ENCODE measurements at regions not wholly inside any gene's neighbourhood (a gene's known extent, or its start where the extent isn't known, plus 50 kb on each side); places are given as distances from the start of the nearest gene placed in this dataset.

GRCh38 chr3:59570806-59571205 is 521.0 kb upstream of the CFAP20DC start:
- Histone ChIP-seq H3K79me1 (ENCODE audit: low read depth, low read length) (no peaks in the 10 kb centered on the region), H2BK15ac (ENCODE audit: low read length) (no peak overlapping the region), H4K8ac (ENCODE audit: low read depth, low read length) (no peak overlapping the region), H3K36me3 (replicated peaks in 1 of 2; ENCODE audit: control insufficient read depth in 2 of 2, insufficient read depth in 2 of 2, low read length in 2 of 2) (no peaks in the 10 kb centered on the region), H3K9me3 (replicated peaks in 1 of 2; ENCODE audit: control insufficient read depth in 2 of 2, insufficient read depth in 1 of 2, low read depth in 1 of 2, low read length in 2 of 2) (peaks cover 0 to 2% of the 10 kb centered on the region in 2 donors), H2BK12ac (ENCODE audit: low read length) (no peak overlapping the region), H3K9ac (ENCODE audit: low read depth, low read length, poor library complexity) (no peak overlapping the region), H2AFZ (ENCODE audit: low read length) (no peak overlapping the region), H2BK120ac (ENCODE audit: low read depth, low read length) (no peak overlapping the region), H3K4me1 (ENCODE audit: control insufficient read depth in 2 of 2, insufficient read depth in 1 of 2, low read depth in 1 of 2, low read length in 2 of 2) (no peaks in the 10 kb centered on the region), H3K18ac (ENCODE audit: low read length) (no peak overlapping the region), H4K91ac (ENCODE audit: low read depth, low read length, poor library complexity) (no peak overlapping the region), H3K4me3 (ENCODE audit: low read length in 2 of 2) (no peak overlapping the region), H3K14ac (ENCODE audit: low read length) (no peak overlapping the region), H2AK5ac (ENCODE audit: low read depth, low read length) (no peak overlapping the region), H3K27me3 (ENCODE audit: control insufficient read depth in 3 of 3, insufficient read depth in 3 of 3, low read depth in 1 of 3, low read length in 3 of 3) (no peaks in the 10 kb centered on the region), H3K23ac (ENCODE audit: low read depth, low read length, poor library complexity) (no peak overlapping the region), H3K27ac (replicated peaks; ENCODE audit: low read length) (no peak overlapping the region), H3K4me2 (ENCODE audit: insufficient read depth, low read length, poor library complexity, severe bottlenecking) (no peak overlapping the region), H2BK5ac (ENCODE audit: low read length) (no peak overlapping the region), H3K4ac (ENCODE audit: low read length) (no peak overlapping the region)
- no peak for DNase-seq (ENCODE audit: low spot score)
- WGBS, 2 donors (ENCODE audit: extremely low coverage in 2 of 2, insufficient read length in 2 of 2, insufficient replicate concordance in 1 of 2) = no CpG with 5 or more reads among the region's 1 CpG

DNA sequence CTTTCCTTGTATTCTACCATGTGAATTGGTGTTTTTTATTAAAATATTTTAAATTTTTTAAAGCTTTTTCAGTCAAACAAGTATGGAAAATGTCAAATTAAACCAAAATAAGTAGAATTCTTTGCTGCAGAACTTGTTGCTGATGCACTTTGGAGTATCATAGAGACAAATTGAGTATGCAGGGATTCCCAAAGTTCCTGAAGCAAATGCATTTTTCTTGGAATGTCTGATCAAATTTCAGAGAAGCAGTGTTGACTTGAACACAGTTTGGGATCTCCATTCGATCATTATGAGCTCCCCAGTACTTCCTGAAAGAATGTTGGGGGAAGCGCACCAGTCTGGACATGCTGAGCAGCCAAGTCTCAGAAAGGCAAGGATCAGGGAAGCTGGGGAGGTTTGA is 517.8 kb upstream of the CFAP20DC start:
- H3K27ac ChIP-seq (replicated peaks; ENCODE audit: low read length) = no peak overlapping the region
- DNase-seq (ENCODE audit: low spot score) = no peak
- H3K4me3 ChIP-seq (ENCODE audit: low read length in 2 of 2) = no peak overlapping the region
- no peak overlapping the region for H2AK5ac ChIP-seq (ENCODE audit: low read depth, low read length)
- H3K36me3 ChIP-seq (replicated peaks in 1 of 2; ENCODE audit: control insufficient read depth in 2 of 2, insufficient read depth in 2 of 2, low read length in 2 of 2) = no peaks in the 10 kb centered on the region
- peaks cover 0 to 2% of the 10 kb centered on the region in 2 donors for H3K9me3 ChIP-seq (replicated peaks in 1 of 2; ENCODE audit: control insufficient read depth in 2 of 2, insufficient read depth in 1 of 2, low read depth in 1 of 2, low read length in 2 of 2)
- H2BK15ac ChIP-seq (ENCODE audit: low read length) = no peak overlapping the region
- no peaks in the 10 kb centered on the region for H3K4me1 ChIP-seq (ENCODE audit: control insufficient read depth in 2 of 2, insufficient read depth in 1 of 2, low read depth in 1 of 2, low read length in 2 of 2)
- H3K9ac ChIP-seq (ENCODE audit: low read depth, low read length, poor library complexity) = no peak overlapping the region
- no peak overlapping the region for H3K23ac ChIP-seq (ENCODE audit: low read depth, low read length, poor library complexity)
- no peaks in the 10 kb centered on the region for H3K27me3 ChIP-seq (ENCODE audit: control insufficient read depth in 3 of 3, insufficient read depth in 3 of 3, low read depth in 1 of 3, low read length in 3 of 3)
- H3K4me2 ChIP-seq (ENCODE audit: insufficient read depth, low read length, poor library complexity, severe bottlenecking) = no peak overlapping the region
- H3K79me1 ChIP-seq (ENCODE audit: low read depth, low read length) = no peaks in the 10 kb centered on the region
- H4K8ac ChIP-seq (ENCODE audit: low read depth, low read length) = no peak overlapping the region
- H2BK120ac ChIP-seq (ENCODE audit: low read depth, low read length) = no peak overlapping the region
- no peak overlapping the region for H3K18ac ChIP-seq (ENCODE audit: low read length)
- H2AFZ ChIP-seq (ENCODE audit: low read length) = no peak overlapping the region
- H2BK12ac ChIP-seq (ENCODE audit: low read length) = no peak overlapping the region
- H2BK5ac ChIP-seq (ENCODE audit: low read length) = no peak overlapping the region
- H3K4ac ChIP-seq (ENCODE audit: low read length) = no peak overlapping the region
- WGBS, 2 donors (ENCODE audit: extremely low coverage in 2 of 2, insufficient read length in 2 of 2, insufficient replicate concordance in 1 of 2) = no CpG with 5 or more reads among the region's 2 CpGs
- H3K14ac ChIP-seq (ENCODE audit: low read length) = no peak overlapping the region
- no peak overlapping the region for H4K91ac ChIP-seq (ENCODE audit: low read depth, low read length, poor library complexity)

- H3K18ac ChIP-seq (ENCODE audit: low read length) = no peak overlapping the region
- no peak overlapping the region for H3K9ac ChIP-seq (ENCODE audit: low read depth, low read length, poor library complexity)
- peaks cover 0 to 4% of the 10 kb centered on the region in 2 donors for H3K9me3 ChIP-seq (replicated peaks in 1 of 2; ENCODE audit: control insufficient read depth in 2 of 2, insufficient read depth in 1 of 2, low read depth in 1 of 2, low read length in 2 of 2)
- no peak overlapping the region for H3K27ac ChIP-seq (replicated peaks; ENCODE audit: low read length)
- no peak overlapping the region for H4K91ac ChIP-seq (ENCODE audit: low read depth, low read length, poor library complexity)
- no peaks in the 10 kb centered on the region for H3K4me1 ChIP-seq (ENCODE audit: control insufficient read depth in 2 of 2, insufficient read depth in 1 of 2, low read depth in 1 of 2, low read length in 2 of 2)
- H3K14ac ChIP-seq (ENCODE audit: low read length) = no peak overlapping the region
- H2AK5ac ChIP-seq (ENCODE audit: low read depth, low read length) = no peak overlapping the region
- no peak overlapping the region for H2BK120ac ChIP-seq (ENCODE audit: low read depth, low read length)
- no peak overlapping the region for H3K4me3 ChIP-seq (ENCODE audit: low read length in 2 of 2)
- no peak for DNase-seq (ENCODE audit: low spot score)
- no peak overlapping the region for H2BK15ac ChIP-seq (ENCODE audit: low read length)
- H2BK12ac ChIP-seq (ENCODE audit: low read length) = no peak overlapping the region
- H3K36me3 ChIP-seq (replicated peaks in 1 of 2; ENCODE audit: control insufficient read depth in 2 of 2, insufficient read depth in 2 of 2, low read length in 2 of 2) = no peaks in the 10 kb centered on the region
- no peak overlapping the region for H3K4me2 ChIP-seq (ENCODE audit: insufficient read depth, low read length, poor library complexity, severe bottlenecking)
- no peak overlapping the region for H2AFZ ChIP-seq (ENCODE audit: low read length)
- H3K27me3 ChIP-seq (ENCODE audit: control insufficient read depth in 3 of 3, insufficient read depth in 3 of 3, low read depth in 1 of 3, low read length in 3 of 3) = no peaks in the 10 kb centered on the region
- WGBS, 2 donors (ENCODE audit: extremely low coverage in 2 of 2, insufficient read length in 2 of 2, insufficient replicate concordance in 1 of 2) = no CpG with 5 or more reads among the region's 6 CpGs
- H3K4ac ChIP-seq (ENCODE audit: low read length) = no peak overlapping the region
- no peak overlapping the region for H3K23ac ChIP-seq (ENCODE audit: low read depth, low read length, poor library complexity)
- H3K79me1 ChIP-seq (ENCODE audit: low read depth, low read length) = no peaks in the 10 kb centered on the region
- H4K8ac ChIP-seq (ENCODE audit: low read depth, low read length) = no peak overlapping the region
- H2BK5ac ChIP-seq (ENCODE audit: low read length) = no peak overlapping the region
These were observed 516.7 kb upstream of the CFAP20DC start for GRCh38 chr3:59566481-59566975.

GRCh38 chr3:59565125-59565524 is 515.3 kb upstream of the CFAP20DC start:
- no peak overlapping the region for H3K27ac ChIP-seq (replicated peaks; ENCODE audit: low read length)
- no CpG with 5 or more reads among the region's 2 CpGs for WGBS, 2 donors (ENCODE audit: extremely low coverage in 2 of 2, insufficient read length in 2 of 2, insufficient replicate concordance in 1 of 2)
- H3K4me3 ChIP-seq (ENCODE audit: low read length in 2 of 2) = no peak overlapping the region

More at GRCh38 chr3:59565125-59565524, 515.3 kb upstream of the CFAP20DC start:
- H3K36me3 ChIP-seq (replicated peaks in 1 of 2; ENCODE audit: control insufficient read depth in 2 of 2, insufficient read depth in 2 of 2, low read length in 2 of 2) = no peaks in the 10 kb centered on the region
- H3K27me3 ChIP-seq (ENCODE audit: control insufficient read depth in 3 of 3, insufficient read depth in 3 of 3, low read depth in 1 of 3, low read length in 3 of 3) = no peaks in the 10 kb centered on the region
- H2AK5ac ChIP-seq (ENCODE audit: low read depth, low read length) = no peak overlapping the region
- H2BK5ac ChIP-seq (ENCODE audit: low read length) = no peak overlapping the region
- no peak overlapping the region for H3K23ac ChIP-seq (ENCODE audit: low read depth, low read length, poor library complexity)
- DNase-seq (ENCODE audit: low spot score) = no peak
- no peak overlapping the region for H2BK15ac ChIP-seq (ENCODE audit: low read length)
- no peak overlapping the region for H3K14ac ChIP-seq (ENCODE audit: low read length)
- no peak overlapping the region for H2AFZ ChIP-seq (ENCODE audit: low read length)
- H3K9me3 ChIP-seq (replicated peaks in 1 of 2; ENCODE audit: control insufficient read depth in 2 of 2, insufficient read depth in 1 of 2, low read depth in 1 of 2, low read length in 2 of 2) = peaks cover 0 to 4% of the 10 kb centered on the region in 2 donors
- H3K4ac ChIP-seq (ENCODE audit: low read length) = no peak overlapping the region
- no peak overlapping the region for H4K91ac ChIP-seq (ENCODE audit: low read depth, low read length, poor library complexity)
- no peak overlapping the region for H4K8ac ChIP-seq (ENCODE audit: low read depth, low read length)
- H3K79me1 ChIP-seq (ENCODE audit: low read depth, low read length) = no peaks in the 10 kb centered on the region
- H3K9ac ChIP-seq (ENCODE audit: low read depth, low read length, poor library complexity) = no peak overlapping the region
- H3K18ac ChIP-seq (ENCODE audit: low read length) = no peak overlapping the region
- H2BK120ac ChIP-seq (ENCODE audit: low read depth, low read length) = no peak overlapping the region
- no peak overlapping the region for H3K4me2 ChIP-seq (ENCODE audit: insufficient read depth, low read length, poor library complexity, severe bottlenecking)
- peaks cover 0 to 8% of the 10 kb centered on the region in 2 donors for H3K4me1 ChIP-seq (ENCODE audit: control insufficient read depth in 2 of 2, insufficient read depth in 1 of 2, low read depth in 1 of 2, low read length in 2 of 2)
- no peak overlapping the region for H2BK12ac ChIP-seq (ENCODE audit: low read length)

All from neuronal stem cell (in vitro differentiated cells).